Limb (tissue), 2 donors: ENCODE measurements at regions not wholly inside any gene's neighbourhood (a gene's known extent, or its start where the extent isn't known, plus 50 kb on each side); places are given as distances from the start of the nearest gene placed in this dataset.

ENCODE experiments used
- DNase-seq, 2 donors: peaks; one replicate each; pipeline ENCODE4 v3.0.0-alpha.2; 2016; ENCODE audit errors: extremely low spot score in 2 of 2

GRCh38 chr2:120454654-120455385 is 108.9 kb downstream of the INHBB start:
- no peak for DNase-seq

- DNase-seq = no peak
These were observed 109.5 kb downstream of the INHBB start for GRCh38 chr2:120455390-120455789.

- DNase-seq = no peak
These were observed 110.9 kb downstream of the INHBB start for GRCh38 chr2:120456867-120457266.

GRCh38 chr2:120460511-120460910 is 114.6 kb downstream of the INHBB start:
- DNase-seq = no peak

GRCh38 chr2:120461092-120461491 is 115.2 kb downstream of the INHBB start:
- DNase-seq = no peak

DNA sequence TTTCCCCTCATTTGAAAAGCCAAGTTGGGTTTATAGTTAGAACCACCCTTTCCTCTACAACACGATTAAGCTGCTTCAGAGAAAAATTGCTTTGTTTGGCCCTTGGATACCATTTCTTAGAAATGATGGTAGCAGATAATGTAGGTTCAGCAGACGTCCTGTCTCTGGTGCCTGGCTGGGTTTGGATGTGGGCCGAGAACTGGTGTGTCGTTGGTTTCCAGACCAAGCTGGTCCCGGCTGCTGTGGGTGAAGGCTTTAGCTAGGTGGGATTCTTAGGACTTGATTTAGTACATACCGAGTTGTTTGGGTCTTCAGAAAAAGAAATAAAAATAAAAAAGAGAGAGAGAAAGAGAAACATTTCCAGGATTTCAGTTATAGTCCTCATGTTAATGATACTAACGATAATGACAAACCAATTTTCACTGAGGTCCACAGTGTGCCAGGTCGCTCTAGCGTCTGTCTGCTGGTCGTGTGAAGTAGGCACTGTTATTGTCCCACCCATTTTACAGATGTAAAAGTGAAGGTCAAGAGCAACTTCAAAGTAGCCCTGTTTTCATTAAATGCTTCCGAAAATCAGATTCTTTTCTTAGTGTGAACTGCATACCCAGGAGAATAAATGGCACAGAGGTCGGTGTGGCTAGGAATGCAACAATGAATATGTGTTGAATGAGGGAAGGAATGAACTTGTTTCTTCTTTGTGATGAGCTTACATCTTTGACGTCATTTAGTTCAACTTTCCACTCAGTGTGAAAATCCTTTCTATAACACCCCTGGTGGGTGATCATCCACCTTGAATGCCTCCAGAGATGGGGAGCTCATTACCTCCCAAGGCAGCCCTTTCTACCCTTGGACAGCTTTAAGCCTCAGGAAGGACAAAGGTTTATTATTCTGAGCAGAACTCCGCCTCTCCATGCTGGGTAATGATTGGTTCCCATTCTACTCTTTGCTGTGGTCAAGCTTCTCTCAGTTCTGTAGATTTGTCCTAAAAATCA is 115.9 kb downstream of the INHBB start:
- DNase-seq = no peak

- no peak for DNase-seq
These were observed 117.6 kb downstream of the INHBB start for GRCh38 chr2:120463527-120463926.

- DNase-seq = no peak
These were observed 118.1 kb downstream of the INHBB start for GRCh38 chr2:120463996-120464395.

- no peak for DNase-seq
These were observed 118.6 kb downstream of the INHBB start for GRCh38 chr2:120464448-120464931.

DNA sequence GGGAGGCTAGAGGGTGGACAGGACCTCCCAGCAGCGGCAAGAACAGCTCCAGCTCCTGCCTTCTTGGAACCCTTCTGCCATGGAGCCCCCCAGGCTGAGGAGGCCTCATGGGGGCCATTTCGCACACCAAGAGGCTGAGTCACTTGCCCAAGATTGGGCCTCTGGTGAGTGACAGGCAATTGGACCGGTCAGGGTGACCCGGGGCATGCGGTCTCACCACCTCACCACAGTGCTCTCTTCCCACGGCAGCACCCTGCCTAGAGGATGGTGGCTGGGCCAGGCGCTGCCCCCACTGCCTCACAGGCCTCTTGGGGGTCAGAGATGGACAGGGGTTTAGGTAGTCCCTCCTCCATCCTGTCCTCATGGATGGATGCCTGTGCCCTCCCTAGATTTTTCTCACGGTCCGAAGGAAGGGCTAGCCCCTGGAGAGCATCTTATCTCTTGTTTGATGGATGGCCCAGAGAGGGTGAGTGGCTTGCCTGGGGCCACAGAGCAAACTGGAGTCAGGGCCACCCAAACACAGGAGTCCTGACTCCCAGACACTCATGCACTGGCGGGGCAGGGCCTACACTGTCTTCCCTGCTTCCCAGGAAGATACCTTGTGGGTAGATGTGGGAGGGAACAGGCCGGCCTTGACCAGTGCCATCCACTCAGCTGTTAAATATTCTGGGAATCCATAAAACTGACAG is 119.2 kb downstream of the INHBB start:
- DNase-seq = no peak

GRCh38 chr2:120465701-120465988 is 119.7 kb downstream of the INHBB start:
- DNase-seq = no peak

- DNase-seq = no peak
These were observed 120.2 kb downstream of the INHBB start for GRCh38 chr2:120465989-120466703.

GRCh38 chr2:120466704-120467054 is 120.7 kb downstream of the INHBB start:
- no peak for DNase-seq

GRCh38 chr2:120468136-120468535 is 122.2 kb downstream of the INHBB start:
- DNase-seq = no peak

- no peak for DNase-seq
These were observed 123.5 kb downstream of the INHBB start for GRCh38 chr2:120469426-120469825.

DNA sequence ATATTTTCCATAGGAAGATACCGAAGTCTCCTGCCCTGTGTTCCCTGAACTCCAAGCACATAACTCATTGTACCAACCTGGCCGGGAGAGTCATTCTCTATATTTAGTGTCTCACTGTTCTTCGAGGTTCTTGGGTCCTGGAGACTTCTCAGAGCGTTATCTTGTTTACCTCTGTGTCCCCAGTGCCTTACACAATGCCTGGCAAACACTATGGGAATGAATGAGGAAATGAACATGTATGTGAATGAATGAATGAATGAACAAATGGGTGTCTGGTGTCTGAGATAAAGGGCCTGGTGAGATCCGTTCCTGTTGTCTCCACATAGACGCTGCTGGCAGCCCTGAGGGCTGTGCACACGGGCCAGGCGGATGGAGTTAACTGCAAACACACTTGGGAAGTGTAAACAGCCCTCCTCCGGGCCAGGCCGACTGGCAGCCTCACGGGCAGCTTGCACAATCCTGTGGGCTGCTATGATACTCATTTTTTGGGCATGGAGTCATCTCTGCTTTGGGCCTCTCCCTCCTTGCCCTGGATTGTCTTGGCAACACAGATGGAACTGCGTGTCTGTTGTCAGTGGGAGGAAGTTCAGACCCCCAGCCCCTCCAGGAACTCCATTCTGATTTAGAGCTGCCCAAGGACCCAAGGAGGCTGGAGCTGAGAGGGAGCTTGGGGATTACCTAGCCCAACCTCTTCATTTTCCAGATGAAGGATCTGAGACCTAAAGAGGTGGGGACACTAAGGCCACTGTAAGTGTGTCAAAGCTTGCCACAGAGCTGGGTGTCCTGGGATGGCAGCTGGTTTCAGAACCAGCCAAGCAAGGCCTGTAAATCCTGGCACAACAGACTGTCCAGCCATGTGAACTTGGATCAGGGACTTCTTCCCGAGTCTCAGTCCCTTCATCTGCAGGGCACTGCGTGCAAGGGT is 124.4 kb downstream of the INHBB start:
- no peak for DNase-seq

DNA sequence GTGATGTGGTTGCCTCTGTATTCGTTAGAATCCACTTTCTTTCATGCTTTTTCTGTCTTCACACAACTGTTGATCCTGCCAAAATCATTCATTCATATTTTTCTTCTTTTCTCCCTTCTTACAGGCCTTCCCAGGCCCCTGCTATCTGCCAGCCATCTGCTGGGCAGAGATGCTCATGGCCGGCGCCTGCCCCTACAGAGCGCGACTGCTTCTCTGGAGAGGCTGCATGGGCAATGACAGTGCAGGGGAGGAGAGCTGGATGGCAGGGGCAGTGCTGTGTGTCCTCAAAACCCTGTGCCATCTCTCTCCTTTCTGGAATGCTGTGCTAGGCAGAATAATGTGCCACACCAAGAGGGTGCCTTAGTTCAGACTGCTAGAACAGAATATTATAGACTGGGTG is 125.2 kb downstream of the INHBB start:
- no peak for DNase-seq

DNA sequence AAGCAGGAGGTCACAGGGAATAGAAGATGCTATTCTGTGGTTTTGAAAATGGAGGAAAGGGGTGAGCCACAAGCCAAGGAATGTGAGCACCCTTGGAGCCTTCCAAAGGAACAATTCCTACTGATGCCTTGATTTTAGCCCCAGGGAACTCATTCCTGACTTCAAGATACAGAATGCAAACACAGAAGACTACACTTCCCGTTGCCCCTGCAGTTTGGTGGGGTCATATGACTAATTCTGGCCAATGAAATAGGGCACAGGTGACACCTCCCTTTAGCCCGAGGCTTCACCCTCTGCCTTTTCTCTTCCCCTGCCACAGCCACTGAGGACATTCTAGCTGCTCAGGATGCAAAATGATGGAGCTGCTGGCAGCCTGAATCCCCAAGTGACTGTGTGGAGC is 126.1 kb downstream of the INHBB start:
- DNase-seq = no peak

DNA sequence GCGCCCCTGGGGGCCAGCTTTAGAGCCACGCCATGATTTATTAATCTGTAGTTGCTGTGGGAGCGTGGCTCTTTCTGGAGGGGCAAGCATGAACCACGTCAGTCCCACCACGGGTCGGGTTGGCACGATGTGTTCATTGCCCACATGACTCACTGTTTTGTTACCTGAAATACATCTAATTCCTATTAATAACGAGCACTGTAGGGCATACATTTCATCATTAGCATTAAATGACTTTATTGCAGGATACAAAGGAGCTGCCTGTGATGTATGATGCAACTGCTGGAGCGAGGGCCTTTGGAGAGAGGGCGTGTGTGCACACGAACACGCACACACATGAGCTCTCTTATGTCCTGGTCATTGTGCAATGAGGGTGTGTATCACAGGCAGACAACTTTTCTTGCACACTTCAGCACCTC is 127.0 kb downstream of the INHBB start:
- no peak for DNase-seq

DNA sequence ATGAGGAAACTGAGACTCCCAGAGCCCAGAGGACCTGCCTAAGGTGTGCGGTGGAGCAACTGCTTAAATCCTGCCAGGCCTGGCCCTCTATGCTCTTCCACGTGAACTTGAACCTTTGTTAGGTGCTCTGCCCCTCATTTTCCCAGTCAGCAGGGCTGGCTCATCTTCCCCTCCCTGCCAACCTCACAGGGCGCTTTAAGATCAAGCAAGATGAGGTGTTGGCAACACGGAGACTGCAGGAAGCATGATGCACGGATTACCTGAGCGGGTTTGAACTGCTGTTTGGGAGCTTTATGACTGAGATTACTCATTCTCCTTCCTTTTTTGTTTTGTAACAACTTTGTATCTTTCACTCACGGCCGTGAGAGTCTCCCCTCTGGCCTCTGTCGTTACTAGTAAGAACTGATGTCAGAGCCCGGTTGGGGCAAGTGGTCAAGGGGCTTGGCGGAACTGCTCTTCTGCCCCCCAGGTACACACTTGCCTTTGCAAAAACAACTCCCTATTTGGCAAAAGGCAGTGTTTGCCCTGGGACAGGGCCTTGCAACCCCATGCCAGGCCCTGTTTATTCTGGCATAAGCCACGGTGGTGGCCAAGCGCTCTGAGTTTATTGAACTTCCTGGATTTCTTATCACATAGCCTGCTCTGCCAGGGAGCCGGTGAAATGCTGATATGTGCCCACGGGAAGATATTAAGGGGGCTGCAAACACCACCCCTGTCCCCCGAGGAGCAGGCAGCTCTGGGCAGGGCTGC is 127.8 kb downstream of the INHBB start:
- no peak for DNase-seq
